ENCODE measurements at regions not wholly inside any gene's neighbourhood (a gene's known extent, or its start where the extent isn't known, plus 50 kb on each side); places are given as distances from the start of the nearest gene placed in this dataset.
A peak's percentile ranks its signal among the peaks of the same experiment; 100 is the strongest.
"Not testable (repeated sequence)": the region's sequence is repeated elsewhere in the genome, so short reads cannot be mapped to it uniquely, and the experiment has no call there.

GRCh38 chrX:31014474-31014873, 57.4 kb downstream of the FTHL17 start:
- FAIRE-seq, result not testable (repeated sequence)

- no peak for FAIRE-seq
Measured at GRCh38 chrX:31012509-31013025, 59.3 kb downstream of the FTHL17 start.

- FAIRE-seq, result no peak
Measured at GRCh38 chrX:31007321-31007720, 64.5 kb downstream of the FTHL17 start.

- no peak for FAIRE-seq
Measured at GRCh38 chrX:31006027-31006426, 65.8 kb downstream of the FTHL17 start.

- no peak for FAIRE-seq
Measured at GRCh38 chrX:30997411-30997810, 74.4 kb downstream of the FTHL17 start.

- FAIRE-seq, result no peak
Measured at GRCh38 chrX:30995705-30996104, 76.1 kb downstream of the FTHL17 start.

GRCh38 chrX:30995060-30995700, 76.7 kb downstream of the FTHL17 start:
- no peak for FAIRE-seq

GRCh38 chrX:30994018-30994417, 77.8 kb downstream of the FTHL17 start:
- FAIRE-seq, result not testable (repeated sequence)

- FAIRE-seq, result peak; percentile 53
Measured at GRCh38 chrX:30992381-30992904, 79.4 kb downstream of the FTHL17 start.

GRCh38 chrX:30990361-30990760, 81.5 kb downstream of the FTHL17 start:
- no peak for FAIRE-seq

GRCh38 chrX:30982467-30982866, 89.4 kb downstream of the FTHL17 start:
- FAIRE-seq, result no peak

GRCh38 chrX:30981968-30982367, 89.9 kb downstream of the FTHL17 start:
- no peak for FAIRE-seq

- FAIRE-seq, result no peak
Measured at GRCh38 chrX:30979271-30979670, 90.2 kb upstream of the TAB3 start.

GRCh38 chrX:30975467-30975866, 86.4 kb upstream of the TAB3 start:
- FAIRE-seq, result no peak

GRCh38 chrX:30973784-30974427, 84.9 kb upstream of the TAB3 start:
- no peak for FAIRE-seq

- peak; percentile 79 for FAIRE-seq
Measured at GRCh38 chrX:30971774-30972603, 82.9 kb upstream of the TAB3 start.

GRCh38 chrX:30967516-30967915, 78.5 kb upstream of the TAB3 start:
- FAIRE-seq, result no peak

GRCh38 chrX:30965767-30966166, 76.7 kb upstream of the TAB3 start:
- FAIRE-seq, result no peak

GRCh38 chrX:30961387-30962174, 72.5 kb upstream of the TAB3 start:
- FAIRE-seq, result no peak

- no peak for FAIRE-seq
Measured at GRCh38 chrX:30957753-30958152, 68.7 kb upstream of the TAB3 start.

GRCh38 chrX:30955687-30956086, 66.6 kb upstream of the TAB3 start:
- FAIRE-seq, result no peak

GRCh38 chrX:30951003-30951402, 61.9 kb upstream of the TAB3 start:
- FAIRE-seq, result no peak

GRCh38 chrX:30950391-30950790, 61.3 kb upstream of the TAB3 start:
- FAIRE-seq, result no peak
